ENCODE measurements at regions not wholly inside any gene's neighbourhood (a gene's known extent, or its start where the extent isn't known, plus 50 kb on each side); places are given as distances from the start of the nearest gene placed in this dataset.

DNA sequence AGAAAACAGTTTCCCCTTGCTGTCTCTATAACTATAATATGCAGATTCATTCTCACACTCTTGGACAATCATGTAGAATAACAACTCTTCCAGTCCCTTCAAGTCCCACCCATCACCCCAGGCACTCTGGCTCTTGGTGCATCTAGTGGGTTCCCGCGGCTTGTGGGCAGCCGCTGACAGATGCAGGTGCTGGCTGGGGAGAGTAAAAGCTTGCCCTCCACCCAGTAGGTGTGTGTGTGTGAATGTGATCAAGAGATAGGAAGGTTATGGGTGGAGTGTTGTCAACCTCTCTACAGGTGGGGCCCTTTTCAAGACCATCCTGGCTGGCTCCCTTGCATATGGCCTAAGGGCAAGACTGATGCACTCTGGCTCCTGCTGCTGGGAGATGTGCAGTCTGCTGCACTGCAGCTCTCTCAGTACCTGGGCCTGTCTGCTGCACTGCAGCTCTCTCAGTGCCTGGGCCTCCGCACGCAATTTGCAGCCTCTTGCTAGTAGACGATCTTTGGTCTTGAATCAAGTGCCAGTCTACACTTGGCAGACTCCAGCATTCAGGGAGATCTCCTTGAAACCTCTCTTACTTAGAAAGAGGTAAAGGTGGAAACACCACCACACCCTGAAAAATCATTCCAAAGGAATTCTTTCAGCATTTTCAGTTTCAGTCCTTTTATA is 189.7 kb upstream of the GDNF start:
- TF ChIP-seq, protein P1, sequence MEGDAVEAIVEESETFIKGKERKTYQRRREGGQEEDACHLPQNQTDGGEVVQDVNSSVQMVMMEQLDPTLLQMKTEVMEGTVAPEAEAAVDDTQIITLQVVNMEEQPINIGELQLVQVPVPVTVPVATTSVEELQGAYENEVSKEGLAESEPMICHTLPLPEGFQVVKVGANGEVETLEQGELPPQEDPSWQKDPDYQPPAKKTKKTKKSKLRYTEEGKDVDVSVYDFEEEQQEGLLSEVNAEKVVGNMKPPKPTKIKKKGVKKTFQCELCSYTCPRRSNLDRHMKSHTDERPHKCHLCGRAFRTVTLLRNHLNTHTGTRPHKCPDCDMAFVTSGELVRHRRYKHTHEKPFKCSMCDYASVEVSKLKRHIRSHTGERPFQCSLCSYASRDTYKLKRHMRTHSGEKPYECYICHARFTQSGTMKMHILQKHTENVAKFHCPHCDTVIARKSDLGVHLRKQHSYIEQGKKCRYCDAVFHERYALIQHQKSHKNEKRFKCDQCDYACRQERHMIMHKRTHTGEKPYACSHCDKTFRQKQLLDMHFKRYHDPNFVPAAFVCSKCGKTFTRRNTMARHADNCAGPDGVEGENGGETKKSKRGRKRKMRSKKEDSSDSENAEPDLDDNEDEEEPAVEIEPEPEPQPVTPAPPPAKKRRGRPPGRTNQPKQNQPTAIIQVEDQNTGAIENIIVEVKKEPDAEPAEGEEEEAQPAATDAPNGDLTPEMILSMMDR (IDR thresholded peaks at IDR 0.05 in 2 of 3, conservative IDR thresholded peaks at IDR 0.05 in 1 of 3; ENCODE audit: borderline replicate concordance in 1 of 3, insufficient read depth in 1 of 3, low read depth in 2 of 3, low read length in 2 of 3), result no peak
- TF ChIP-seq POLR2AphosphoS5 (IDR thresholded peaks at IDR 0.05; ENCODE audit: low read depth, low read length), result no peak
- no peak for TF ChIP-seq EZH2phosphoT487 (IDR thresholded peaks at IDR 0.05; ENCODE audit: borderline replicate concordance)
- no peak for TF ChIP-seq EZH2 (IDR thresholded peaks at IDR 0.05)
- TF ChIP-seq JUND (IDR thresholded peaks at IDR 0.05), result no peak
- no peak for TF ChIP-seq RAD21 (IDR thresholded peaks at IDR 0.05; ENCODE audit: low read depth)
- TF ChIP-seq MAX (IDR thresholded peaks at IDR 0.05), result no peak
- TF ChIP-seq ZFX (IDR thresholded peaks at IDR 0.05), result no peak
- no peak for TF ChIP-seq SRF (IDR thresholded peaks at IDR 0.05; ENCODE audit: low read depth)
- TF ChIP-seq YY1 (IDR thresholded peaks at IDR 0.05; ENCODE audit: extremely low read depth, insufficient replicate concordance, low read depth, low read length), result no peak
- no peak for TF ChIP-seq EGR1 (IDR thresholded peaks at IDR 0.05; ENCODE audit: low read depth)
